ENCODE measurements at regions not wholly inside any gene's neighbourhood (a gene's known extent, or its start where the extent isn't known, plus 50 kb on each side); places are given as distances from the start of the nearest gene placed in this dataset.

DNA sequence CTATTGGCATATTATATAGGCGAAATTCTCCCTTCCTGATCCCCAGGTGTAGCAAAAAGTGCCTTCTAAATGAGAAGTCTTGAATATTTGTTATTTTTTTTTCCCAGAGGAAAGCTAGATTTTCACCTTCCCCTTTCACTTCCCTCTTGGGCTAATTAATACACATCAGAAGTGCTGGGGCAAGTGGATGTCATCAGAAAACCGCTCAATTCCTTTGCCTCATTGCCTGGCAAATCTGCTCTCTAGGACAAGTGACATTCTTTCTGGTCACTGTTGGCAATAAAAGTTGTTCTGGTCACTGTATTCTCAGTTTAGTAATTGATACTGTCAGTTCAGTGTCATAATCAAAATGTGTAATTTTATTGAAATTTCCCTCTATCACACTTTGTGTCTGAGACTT is 174.5 kb downstream of the ETNK1 start:
- Histone ChIP-seq H3K4me3 (ENCODE audit: low read depth, low read length) (no peak overlapping the region), H3K36me3 (no peaks in the 10 kb centered on the region), H3K27me3 (ENCODE audit: insufficient read depth, low read depth, severe bottlenecking) (no peaks in the 10 kb centered on the region), H3K27ac (no peak overlapping the region), H3K9me3 (ENCODE audit: severe bottlenecking) (no peaks in the 10 kb centered on the region)
- DNase-seq, result no peak
- TF ChIP-seq, protein P1, sequence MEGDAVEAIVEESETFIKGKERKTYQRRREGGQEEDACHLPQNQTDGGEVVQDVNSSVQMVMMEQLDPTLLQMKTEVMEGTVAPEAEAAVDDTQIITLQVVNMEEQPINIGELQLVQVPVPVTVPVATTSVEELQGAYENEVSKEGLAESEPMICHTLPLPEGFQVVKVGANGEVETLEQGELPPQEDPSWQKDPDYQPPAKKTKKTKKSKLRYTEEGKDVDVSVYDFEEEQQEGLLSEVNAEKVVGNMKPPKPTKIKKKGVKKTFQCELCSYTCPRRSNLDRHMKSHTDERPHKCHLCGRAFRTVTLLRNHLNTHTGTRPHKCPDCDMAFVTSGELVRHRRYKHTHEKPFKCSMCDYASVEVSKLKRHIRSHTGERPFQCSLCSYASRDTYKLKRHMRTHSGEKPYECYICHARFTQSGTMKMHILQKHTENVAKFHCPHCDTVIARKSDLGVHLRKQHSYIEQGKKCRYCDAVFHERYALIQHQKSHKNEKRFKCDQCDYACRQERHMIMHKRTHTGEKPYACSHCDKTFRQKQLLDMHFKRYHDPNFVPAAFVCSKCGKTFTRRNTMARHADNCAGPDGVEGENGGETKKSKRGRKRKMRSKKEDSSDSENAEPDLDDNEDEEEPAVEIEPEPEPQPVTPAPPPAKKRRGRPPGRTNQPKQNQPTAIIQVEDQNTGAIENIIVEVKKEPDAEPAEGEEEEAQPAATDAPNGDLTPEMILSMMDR (IDR thresholded peaks at IDR 0.05; ENCODE audit: low read depth, low read length), result no peak

DNA sequence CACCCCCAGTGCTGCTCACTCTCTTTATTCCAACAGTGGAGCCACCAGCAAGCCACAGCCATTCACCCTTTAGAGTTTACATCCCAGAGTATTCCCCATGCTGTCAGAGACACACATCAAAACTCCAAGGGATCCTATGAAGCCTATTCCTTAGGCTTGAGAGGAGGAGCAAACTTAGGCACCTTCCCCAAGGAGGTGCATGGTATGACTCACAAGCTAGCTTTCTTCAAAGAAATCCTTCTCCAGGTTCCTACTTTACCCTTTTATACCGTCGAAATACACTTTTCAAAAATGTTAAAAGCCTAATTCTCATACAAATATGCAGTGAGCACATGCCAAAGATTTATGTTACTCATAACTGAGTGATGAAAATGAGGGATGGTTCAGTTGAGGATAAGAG is 175.4 kb downstream of the ETNK1 start:
- DNase-seq, result no peak
- H3K9me3 ChIP-seq (ENCODE audit: severe bottlenecking), result no peaks in the 10 kb centered on the region
- H3K27me3 ChIP-seq (ENCODE audit: insufficient read depth, low read depth, severe bottlenecking), result no peaks in the 10 kb centered on the region

DNA sequence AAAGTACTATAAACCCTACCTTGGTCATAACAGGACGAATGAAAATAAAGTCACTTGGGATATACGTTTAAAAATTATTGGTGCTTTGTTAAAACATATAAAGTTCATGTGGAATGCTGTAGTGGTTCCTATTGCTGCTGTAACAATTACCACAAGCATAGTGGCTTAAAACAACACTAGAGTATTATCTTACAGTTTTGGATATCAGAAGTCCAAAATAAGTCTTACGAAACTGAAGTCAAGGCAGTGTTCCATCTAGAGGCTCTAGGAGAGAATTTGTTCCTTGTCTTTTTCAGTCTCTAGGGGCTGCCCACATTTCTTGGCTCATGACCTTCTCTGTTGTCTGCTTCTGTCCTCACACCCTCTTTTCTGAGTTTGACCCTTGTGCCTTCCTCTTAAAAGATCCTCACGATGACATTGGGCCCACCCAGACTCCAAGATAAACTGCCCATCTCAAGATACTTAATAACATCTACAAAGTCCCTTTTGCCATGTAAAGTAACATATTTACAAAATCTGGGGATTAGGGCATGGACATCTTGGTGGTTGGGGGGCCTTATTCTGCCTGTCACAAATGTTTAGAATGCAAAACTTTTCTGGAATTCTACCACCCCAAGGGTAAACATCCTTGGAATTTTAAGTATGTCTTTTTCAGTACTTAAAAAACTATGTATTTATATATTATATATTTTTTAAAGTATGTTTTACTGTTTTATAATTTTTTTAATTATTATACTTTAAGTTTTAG is 178.1 kb downstream of the ETNK1 start:
- TF ChIP-seq, protein P1 (IDR thresholded peaks at IDR 0.05; ENCODE audit: low read depth, low read length), result no peak
- no peaks in the 10 kb centered on the region for H3K9me3 ChIP-seq (ENCODE audit: severe bottlenecking)
- H3K4me3 ChIP-seq (ENCODE audit: low read depth, low read length), result no peak overlapping the region
- H3K27ac ChIP-seq, result no peak overlapping the region
- no peaks in the 10 kb centered on the region for H3K27me3 ChIP-seq (ENCODE audit: insufficient read depth, low read depth, severe bottlenecking)
- DNase-seq, result no peak
- no peaks in the 10 kb centered on the region for H3K36me3 ChIP-seq

More for the DNA sequence above, 175.4 kb downstream of the ETNK1 start:
- TF ChIP-seq, protein P1 (IDR thresholded peaks at IDR 0.05; ENCODE audit: low read depth, low read length), result no peak
- no peak overlapping the region for H3K4me3 ChIP-seq (ENCODE audit: low read depth, low read length)
- H3K36me3 ChIP-seq, result no peaks in the 10 kb centered on the region
- no peak overlapping the region for H3K27ac ChIP-seq

DNA sequence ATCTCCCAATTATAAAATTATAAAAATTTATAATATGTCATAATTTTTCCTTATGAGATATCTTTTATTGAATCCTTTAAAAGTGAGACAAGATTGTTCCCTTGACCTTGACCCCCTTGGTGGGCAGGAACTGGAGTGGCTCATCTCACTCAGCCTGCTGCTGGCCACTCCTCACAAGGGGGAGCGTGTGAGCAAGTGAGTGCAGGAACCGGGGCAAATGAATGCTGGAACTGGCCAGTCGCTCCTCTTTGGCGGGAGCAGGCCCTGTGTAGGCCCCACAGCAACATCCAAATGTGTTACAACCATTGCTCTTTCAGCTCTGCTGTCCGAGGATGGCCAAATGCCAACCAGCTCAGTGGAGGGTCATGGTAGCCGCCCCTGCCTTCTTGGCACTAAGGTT is 178.8 kb downstream of the ETNK1 start:
- TF ChIP-seq, protein P1 (IDR thresholded peaks at IDR 0.05; ENCODE audit: low read depth, low read length), result peak; percentile 29
- Histone ChIP-seq H3K36me3 (no peaks in the 10 kb centered on the region), H3K27me3 (ENCODE audit: insufficient read depth, low read depth, severe bottlenecking) (no peaks in the 10 kb centered on the region), H3K27ac (no peak overlapping the region), H3K9me3 (ENCODE audit: severe bottlenecking) (no peaks in the 10 kb centered on the region), H3K4me3 (ENCODE audit: low read depth, low read length) (no peak overlapping the region)
- DNase-seq, result no peak

DNA sequence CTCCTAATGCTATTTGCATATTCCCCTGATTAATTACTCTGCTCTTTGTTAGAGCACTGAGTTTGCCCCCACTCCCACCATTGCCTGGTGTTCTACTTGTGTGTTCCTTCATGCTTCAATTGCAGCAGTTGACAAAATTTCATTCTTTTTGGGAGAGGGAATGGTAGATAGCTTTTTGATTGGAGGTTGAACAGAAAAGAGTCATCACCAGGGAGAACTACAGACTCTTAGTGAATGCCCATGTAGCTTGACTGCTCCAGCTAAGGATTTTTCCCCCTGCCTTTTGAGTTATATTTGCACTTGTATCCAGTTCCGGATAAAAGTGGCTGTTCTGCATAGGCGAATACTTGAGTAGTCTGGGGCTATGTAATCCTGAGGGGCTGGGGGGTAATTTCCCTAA is 183.9 kb downstream of the ETNK1 start:
- H3K36me3 ChIP-seq, result no peaks in the 10 kb centered on the region
- H3K4me3 ChIP-seq (ENCODE audit: low read depth, low read length), result no peak overlapping the region
- no peaks in the 10 kb centered on the region for H3K9me3 ChIP-seq (ENCODE audit: severe bottlenecking)
- H3K27me3 ChIP-seq (ENCODE audit: insufficient read depth, low read depth, severe bottlenecking), result no peaks in the 10 kb centered on the region
- no peak overlapping the region for H3K27ac ChIP-seq
- DNase-seq, result no peak
- TF ChIP-seq, protein P1 (IDR thresholded peaks at IDR 0.05; ENCODE audit: low read depth, low read length), result no peak

DNA sequence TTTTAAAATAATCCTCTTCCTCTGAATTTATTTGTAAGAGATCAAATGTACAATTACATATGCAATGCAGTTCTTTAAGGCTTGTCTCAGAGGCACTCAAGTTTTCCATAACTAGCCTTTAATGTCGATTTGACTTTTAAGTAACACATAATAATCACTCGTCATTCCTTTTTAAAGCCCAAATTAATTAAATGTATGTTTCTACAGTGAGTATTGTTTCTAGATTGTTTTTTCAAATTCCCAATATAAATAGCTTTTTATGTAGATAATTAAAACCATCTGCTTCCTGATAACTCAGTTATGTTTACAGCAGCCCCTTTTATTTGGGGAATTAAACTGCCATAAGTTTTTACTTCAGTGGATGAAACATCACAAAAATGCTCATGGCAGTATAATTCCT is 185.1 kb downstream of the ETNK1 start:
- no peaks in the 10 kb centered on the region for H3K9me3 ChIP-seq (ENCODE audit: severe bottlenecking)
- H3K36me3 ChIP-seq, result no peaks in the 10 kb centered on the region
- no peak overlapping the region for H3K4me3 ChIP-seq (ENCODE audit: low read depth, low read length)
- no peak overlapping the region for H3K27ac ChIP-seq
- no peaks in the 10 kb centered on the region for H3K27me3 ChIP-seq (ENCODE audit: insufficient read depth, low read depth, severe bottlenecking)
- DNase-seq, result no peak
- TF ChIP-seq, protein P1 (IDR thresholded peaks at IDR 0.05; ENCODE audit: low read depth, low read length), result no peak

Measured in WERI-Rb-1 (cell line).